HG03139 (cell line): ENCODE measurements at regions not wholly inside any gene's neighbourhood (a gene's known extent, or its start where the extent isn't known, plus 50 kb on each side); places are given as distances from the start of the nearest gene placed in this dataset.
"Not testable (repeated sequence)": the region's sequence is repeated elsewhere in the genome, so short reads cannot be mapped to it uniquely, and the experiment has no call there.

Experiments
- ATAC-seq: cut with Tn5 transposase; IDR thresholded peaks from one replicate; pipeline ENCODE4 v1.9.1; 2021; ENCODE audit not compliant: unreplicated experiment

- no peak for ATAC-seq
These were observed 50.9 kb downstream of the ANXA2R start for GRCh38 chr5:42989190-42989589.

GRCh38 chr5:42988568-42988967, 51.6 kb downstream of the ANXA2R start:
- ATAC-seq = no peak

DNA sequence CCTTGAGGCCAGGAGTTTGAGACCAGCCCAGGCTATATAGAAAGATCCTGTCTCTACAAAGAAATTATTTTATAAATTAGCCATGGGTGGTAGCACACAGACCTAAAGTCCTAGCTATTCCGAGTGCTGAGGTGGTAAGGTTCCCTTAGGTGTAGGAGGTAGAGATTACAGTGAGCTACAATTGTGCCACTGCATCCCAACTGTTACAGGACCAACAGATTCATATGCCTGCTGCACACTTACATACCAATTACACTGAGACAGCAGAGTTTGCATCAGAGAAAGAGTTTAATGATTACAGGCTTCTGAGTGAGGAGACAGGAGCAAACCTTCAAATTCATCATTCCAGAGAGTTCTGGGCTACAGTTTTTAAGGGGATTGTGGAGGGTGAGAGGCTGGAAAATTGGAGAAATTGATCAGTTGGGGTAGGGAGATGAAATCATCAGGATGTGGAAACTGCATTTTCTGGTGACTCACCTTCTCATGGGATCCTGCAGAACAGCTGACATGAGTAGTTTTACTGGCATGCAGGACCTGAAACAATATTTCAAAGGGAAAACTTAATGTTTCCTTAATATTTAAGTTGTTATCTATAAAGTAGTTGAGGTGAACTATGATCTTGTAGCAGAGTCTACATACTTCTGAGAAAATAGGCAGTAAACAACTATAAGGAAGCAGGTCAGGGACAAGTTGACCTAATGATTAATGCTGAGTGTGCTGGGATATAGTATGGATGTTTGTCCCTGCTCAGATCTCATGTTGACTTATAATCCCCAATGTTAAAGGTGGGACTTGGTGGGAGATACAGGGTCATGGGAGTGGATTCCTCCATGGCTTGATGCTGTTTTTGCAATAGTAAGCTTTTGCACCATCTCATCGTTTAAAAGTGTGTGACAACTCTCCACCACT, 54.7 kb downstream of the ANXA2R start:
- ATAC-seq = no peak

- ATAC-seq = no peak
These were observed 55.8 kb downstream of the ANXA2R start for GRCh38 chr5:42984307-42984706.

DNA sequence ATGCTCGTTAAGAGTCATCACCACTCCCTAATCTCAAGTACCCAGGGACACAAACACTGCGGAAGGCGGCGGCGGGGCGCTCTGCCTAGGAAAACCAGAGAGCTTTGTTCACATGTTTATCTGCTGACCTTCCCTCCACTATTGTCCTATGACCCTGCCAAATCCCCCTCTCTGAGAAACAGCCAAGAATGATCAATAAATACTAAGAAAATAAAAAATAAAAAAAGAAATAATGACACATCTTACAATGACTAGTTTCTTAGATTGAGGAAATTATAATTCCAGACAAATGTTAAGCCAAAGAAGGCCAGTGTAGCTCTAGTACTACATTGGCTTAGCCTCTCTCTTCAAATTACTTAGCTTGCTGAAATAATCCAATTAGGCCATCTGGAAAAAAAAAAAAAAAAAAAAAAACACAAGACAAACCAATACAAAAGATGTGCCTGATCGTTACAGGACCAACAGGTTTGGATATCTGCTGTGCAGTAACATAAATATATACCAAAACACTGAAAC, 58.0 kb downstream of the ANXA2R start:
- ATAC-seq = no peak

- not testable (repeated sequence) for ATAC-seq
These were observed 58.6 kb downstream of the ANXA2R start for GRCh38 chr5:42981417-42982106.

DNA sequence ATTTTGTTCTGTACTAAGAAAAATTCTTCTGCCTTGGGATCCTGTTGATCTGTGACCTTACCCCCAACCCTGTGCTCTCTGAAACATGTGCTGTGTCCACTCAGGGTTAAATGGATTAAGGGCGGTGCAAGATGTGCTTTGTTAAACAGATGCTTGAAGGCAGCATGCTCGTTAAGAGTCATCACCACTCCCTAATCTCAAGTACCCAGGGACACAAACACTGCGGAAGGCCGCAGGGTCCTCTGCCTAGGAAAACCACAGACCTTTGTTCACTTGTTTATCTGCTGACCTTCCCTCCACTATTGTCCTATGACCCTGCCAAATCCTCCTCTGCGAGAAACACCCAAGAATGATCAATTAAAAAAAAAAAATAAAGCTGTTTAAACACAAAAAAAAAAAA, 59.1 kb downstream of the ANXA2R start:
- ATAC-seq = not testable (repeated sequence)

DNA sequence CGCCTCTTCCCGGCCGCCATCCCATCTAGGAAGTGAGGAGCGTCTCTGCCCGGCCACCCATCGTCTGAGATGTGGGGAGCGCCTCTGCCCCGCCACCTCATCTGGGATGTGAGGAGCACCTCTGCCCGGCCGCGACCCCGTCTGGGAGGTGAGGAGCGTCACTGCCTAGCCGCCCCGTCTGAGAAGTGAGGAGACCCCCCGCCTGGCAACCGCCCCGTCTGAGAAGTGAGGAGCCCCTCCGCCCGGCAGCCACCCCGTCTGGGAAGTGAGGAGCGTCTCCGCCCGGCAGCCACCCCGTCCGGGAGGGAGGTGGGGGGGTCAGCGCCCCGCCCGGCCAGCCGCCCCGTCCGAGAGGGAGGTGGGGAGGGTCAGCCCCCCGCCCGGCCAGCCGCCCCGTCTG, 59.7 kb downstream of the ANXA2R start:
- not testable (repeated sequence) for ATAC-seq

DNA sequence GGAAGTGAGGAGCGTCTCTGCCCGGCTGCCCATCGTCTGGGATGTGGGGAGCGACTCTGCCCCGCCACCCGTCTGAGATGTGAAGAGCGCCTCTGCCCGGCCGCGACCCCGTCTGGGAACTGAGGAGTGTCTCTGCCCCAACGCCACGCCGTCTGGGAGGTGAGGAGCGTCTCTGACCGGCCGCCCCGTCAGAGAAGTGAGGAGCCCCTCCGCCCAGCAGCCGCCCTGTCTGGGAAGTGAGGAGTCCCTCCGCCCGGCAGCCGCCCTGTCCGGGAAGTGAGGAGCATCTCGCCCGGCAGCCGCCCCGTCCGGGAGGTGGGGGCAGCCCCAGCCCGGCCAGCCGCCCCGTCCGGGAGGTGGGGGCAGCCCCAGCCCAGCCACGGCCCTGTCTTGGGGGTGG, 60.9 kb downstream of the ANXA2R start:
- ATAC-seq = not testable (repeated sequence)

DNA sequence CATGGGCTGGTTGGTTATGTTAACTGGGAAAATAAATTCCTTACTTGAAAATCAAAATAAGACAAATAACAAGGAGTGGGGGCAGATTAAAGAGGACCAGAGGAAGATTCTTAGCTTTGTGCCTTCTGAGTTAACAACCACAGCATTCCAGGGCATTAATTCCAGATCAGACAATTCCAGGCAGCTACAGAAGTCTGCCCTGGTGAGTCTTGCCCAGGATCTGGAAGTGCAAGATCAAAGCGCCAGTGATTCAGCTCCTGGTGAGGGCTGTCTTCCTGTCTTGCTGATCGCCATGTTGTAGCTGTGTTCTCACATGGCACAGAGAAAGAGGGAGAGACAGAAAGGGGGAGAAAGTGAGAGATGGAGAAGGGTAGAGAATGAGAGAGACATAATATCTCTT, 65.6 kb downstream of the ANXA2R start:
- no peak for ATAC-seq

DNA sequence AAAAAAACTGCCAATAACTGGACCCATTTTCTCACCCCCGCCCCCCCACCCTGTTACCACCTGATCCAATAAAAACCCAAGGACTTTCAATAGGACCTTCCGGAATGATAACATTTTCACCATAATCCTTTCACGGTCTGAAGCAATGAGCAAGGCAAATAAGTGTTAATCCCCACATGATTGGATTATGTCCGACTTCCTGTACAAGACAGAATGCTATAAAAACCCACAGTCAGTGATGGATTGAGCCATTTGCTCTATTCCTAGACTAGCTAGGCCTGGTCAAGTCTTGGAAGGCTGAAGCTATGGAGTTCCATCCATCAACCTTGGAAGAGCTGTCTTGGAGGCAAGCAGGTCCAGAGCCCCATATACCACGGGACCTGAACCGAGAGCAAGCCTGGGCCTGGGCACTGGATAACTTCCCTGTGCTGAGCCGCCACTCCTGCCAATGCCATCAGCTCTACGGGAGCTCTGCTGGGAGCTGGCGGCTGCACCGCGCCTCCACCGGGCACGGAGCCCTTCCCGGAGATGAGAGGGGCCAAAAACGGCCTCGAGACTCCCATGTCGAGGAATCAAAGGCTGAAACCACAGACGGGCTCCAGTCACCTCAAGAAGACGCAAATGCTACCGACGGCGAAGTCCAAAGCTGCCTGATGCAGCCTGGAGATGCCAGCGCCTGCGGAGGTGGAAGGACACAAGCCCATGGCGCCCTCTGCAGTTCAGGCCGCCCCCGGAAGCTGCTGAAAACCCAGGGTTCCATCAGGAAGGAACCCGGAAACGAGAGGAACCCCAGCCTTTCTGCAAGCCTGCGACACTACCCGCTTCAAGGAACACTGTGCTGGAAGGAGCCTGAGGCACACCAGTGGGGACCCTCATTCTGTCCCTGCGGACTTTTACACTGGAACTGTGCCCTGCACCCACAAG, 69.2 kb downstream of the ANXA2R start:
- no peak for ATAC-seq

- ATAC-seq = no peak
These were observed 74.2 kb downstream of the ANXA2R start for GRCh38 chr5:42965934-42966333.

DNA sequence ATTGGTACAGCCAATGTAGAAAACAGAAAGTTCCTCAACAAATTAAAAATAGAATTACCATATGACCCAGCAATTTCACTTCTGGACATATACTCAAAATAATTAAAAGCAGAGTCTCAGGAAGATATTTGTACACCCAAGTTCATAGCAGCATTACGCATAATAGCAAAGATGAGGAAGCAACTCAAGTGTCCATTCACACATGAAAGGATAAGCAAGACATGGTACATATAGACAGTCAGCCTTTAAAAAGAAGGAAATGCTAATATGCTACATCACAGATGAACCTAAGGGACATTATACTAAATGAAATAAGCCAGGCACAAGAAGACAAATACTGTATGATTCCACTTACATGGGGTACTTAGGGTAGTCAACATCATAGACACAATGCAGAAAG, 76.7 kb downstream of the ANXA2R start:
- no peak for ATAC-seq

- no peak for ATAC-seq
These were observed 78.0 kb downstream of the ANXA2R start for GRCh38 chr5:42962124-42962523.

DNA sequence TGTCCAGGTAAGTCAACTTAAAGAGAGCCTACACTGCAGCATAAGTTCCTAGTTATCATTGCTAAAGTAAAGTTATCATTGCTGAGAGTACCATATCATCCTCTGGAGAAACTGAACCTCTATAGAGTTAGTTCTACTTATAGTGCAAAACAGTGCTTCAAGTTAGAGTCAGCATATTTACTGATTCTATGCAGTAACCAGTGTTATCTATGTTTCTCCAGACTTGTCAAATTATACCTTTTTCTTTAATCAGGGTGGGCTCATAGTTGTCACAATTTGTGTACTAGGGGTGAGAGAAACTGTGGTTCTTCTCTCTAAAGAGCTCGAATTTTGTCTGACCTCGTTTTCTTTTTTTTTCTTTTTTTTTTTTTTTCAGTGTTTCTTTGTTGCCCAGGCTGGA, 79.6 kb downstream of the ANXA2R start:
- no peak for ATAC-seq

DNA sequence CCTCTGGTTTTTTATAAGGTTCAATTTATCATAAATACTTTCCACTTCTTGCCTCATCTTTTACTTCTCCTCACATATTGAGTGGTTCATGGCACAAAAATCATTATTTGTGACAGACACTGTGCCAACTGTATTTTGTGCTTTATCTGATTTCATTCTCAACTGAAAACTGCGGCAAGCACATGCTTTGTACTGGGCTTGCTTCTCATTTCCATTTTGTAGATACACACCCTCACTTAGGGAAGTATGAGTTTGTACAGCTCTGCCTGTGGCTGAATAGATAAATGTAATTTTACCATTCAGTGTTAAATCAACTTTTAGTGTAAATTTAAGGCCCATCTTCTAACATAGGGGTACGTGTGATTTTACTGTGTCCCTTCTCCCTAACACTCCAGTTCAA, 83.6 kb downstream of the ANXA2R start:
- no peak for ATAC-seq

DNA sequence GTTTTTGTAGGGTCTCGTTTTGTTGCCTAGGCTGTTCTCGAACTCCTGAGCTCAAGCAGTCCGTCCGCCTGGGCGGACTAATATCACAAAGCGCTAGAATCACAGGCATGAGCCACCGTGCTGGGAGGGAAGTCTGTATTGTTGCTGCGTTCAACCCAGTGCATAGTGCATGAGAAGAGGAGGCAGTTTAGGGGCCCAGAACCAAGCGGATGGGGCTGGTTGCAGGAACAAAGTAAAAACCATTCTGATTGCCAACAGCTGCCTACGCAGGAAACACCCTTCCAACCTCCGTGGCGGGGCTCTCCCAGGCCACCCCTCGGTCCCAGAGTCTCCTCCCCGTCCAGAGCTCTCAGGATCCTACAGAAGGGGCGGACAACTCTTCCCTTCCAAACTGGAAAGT, 87.1 kb downstream of the ANXA2R start:
- no peak for ATAC-seq

GRCh38 chr5:42952578-42952974, 87.5 kb downstream of the ANXA2R start:
- no peak for ATAC-seq

DNA sequence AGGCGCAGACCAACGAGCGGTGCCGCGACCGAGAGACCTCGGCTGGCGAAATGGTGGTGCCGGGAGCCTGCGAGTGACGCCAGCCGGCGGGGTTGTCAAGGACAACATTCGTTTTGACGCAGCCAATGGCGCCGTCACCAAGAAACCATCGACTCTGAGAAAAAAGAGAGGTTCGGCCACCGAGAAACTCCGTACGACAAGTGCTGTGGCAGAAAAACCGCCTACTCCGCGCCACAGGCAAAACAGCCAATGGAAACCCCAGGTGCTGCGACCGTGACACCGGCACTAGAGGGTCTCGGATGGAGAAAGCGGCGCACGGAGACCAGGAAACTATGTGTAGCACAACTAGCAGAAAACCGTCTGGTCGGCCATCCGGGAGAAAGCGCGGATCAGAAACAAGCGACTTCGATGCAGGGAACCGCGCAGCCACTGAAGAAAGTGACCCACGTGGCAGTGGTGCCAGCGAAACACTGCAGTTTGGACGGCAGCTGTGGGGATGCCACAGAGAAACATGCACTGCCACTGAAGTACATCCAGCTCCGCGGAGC, 88.8 kb downstream of the ANXA2R start:
- ATAC-seq = peak; percentile 23

DNA sequence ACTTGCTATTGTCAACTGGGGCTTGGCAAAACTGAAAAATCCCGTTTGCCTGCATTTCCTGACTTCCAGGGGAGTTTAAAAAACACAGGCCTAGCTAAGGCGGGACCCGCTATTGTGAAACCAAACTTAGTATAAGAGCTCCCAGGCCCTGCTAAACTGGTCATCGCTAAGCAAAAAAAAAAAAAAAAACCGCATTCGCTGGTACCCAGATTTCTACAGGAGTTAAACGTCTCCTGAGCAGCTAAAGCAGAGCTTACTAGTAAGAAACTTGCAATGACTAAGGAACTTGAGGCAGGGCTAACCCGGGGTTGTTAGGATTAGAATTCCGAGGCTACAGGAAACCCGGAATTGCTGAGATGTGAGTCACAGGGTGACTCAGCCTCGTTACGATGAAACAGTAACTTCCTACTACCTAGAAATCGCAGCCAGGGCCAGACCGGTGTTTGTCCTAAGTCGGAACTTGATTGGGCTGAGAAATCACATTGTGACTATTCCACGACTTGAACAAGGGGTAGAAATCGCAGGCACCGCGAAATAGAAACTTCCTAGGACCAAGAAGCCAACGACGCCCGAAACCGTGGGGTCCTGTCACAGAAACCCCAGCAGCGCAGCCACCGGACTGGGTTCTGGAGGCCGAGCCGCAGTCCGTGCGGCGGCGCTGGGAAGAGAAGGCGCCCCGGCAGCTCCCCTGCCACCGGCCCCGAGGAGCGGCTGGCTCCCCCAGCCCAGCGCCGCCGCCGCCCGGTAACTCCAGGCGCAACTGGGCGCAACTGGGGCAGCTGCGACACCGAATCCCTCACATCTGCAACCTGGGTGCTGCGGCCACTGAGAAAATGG, 89.4 kb downstream of the ANXA2R start:
- ATAC-seq = peak; percentile 33
